H9 (cell line): ENCODE measurements at regions not wholly inside any gene's neighbourhood (a gene's known extent, or its start where the extent isn't known, plus 50 kb on each side); places are given as distances from the start of the nearest gene placed in this dataset.

ENCODE experiments used
- DNase-seq: peaks from one replicate; pipeline ENCODE4 v3.0.0-alpha.2; 2017
- H2AFZ ChIP-seq: one replicate; pipeline ENCODE4 v1.6.1; 2013; ENCODE audit warnings: mild to moderate bottlenecking, low read length, control low read depth, moderate library complexity
- H2AK5ac ChIP-seq: 2 replicates; pipeline ENCODE4 v1.6.1; 2013; ENCODE audit warnings: low read length, control low read depth, mixed read lengths; ENCODE audit not compliant: insufficient read length
- H2BK120ac ChIP-seq: one replicate; pipeline ENCODE4 v1.6.1; 2013; ENCODE audit warnings: low read depth, mild to moderate bottlenecking, low read length, control low read depth, inconsistent platforms; ENCODE audit not compliant: poor library complexity, severe bottlenecking
- H2BK12ac ChIP-seq: 2 replicates; pipeline ENCODE4 v1.6.1; 2013; ENCODE audit warnings: low read length, control low read depth, mixed read lengths, low read depth; ENCODE audit not compliant: insufficient read length
- H2BK15ac ChIP-seq: 2 replicates; pipeline ENCODE4 v1.6.1; 2013; ENCODE audit warnings: low read depth, low read length, control low read depth
- H2BK20ac ChIP-seq: one replicate; pipeline ENCODE4 v1.6.1; 2013; ENCODE audit warnings: low read depth, mild to moderate bottlenecking, low read length, control low read depth, inconsistent platforms; ENCODE audit not compliant: poor library complexity, severe bottlenecking
- H2BK5ac ChIP-seq: 2 replicates; pipeline ENCODE4 v1.6.1; 2013; ENCODE audit warnings: low read length, control low read depth, mixed read lengths; ENCODE audit not compliant: insufficient read length
- H3K14ac ChIP-seq: 2 replicates; pipeline ENCODE4 v1.6.1; 2013; ENCODE audit warnings: low read length, control low read depth; ENCODE audit not compliant: insufficient read depth
- H3K18ac ChIP-seq: 2 replicates; pipeline ENCODE4 v1.6.1; 2013; ENCODE audit warnings: low read depth, mild to moderate bottlenecking, mixed read lengths, low read length, control low read depth; ENCODE audit not compliant: insufficient read length
- H3K23ac ChIP-seq: 2 replicates; pipeline ENCODE4 v1.6.1; 2013; ENCODE audit warnings: low read length, control low read depth, mixed read lengths, low read depth; ENCODE audit not compliant: insufficient read length
- H3K23me2 ChIP-seq: 2 replicates; pipeline ENCODE4 v1.6.1; 2013; ENCODE audit warnings: low read depth, mild to moderate bottlenecking, mixed read lengths, low read length, control low read depth; ENCODE audit not compliant: insufficient read length, poor library complexity, severe bottlenecking
- H3K27ac ChIP-seq: 2 replicates; pipeline ENCODE4 v1.5.1; 2013; ENCODE audit warnings: low read length, control low read depth, mixed read lengths, low read depth; ENCODE audit not compliant: insufficient read length
- H3K27me3 ChIP-seq: 2 replicates; pipeline ENCODE4 v1.6.1; 2013; ENCODE audit warnings: low read length, control low read depth, inconsistent platforms; ENCODE audit not compliant: insufficient read depth
- H3K4ac ChIP-seq: 2 replicates; pipeline ENCODE4 v1.6.1; 2013; ENCODE audit warnings: low read depth, mild to moderate bottlenecking, control low read depth, inconsistent platforms, low read length, moderate library complexity
- H3K4me1 ChIP-seq: 2 replicates; pipeline ENCODE4 v1.6.1; 2013; ENCODE audit warnings: low read length, control low read depth, inconsistent platforms; ENCODE audit not compliant: insufficient read depth
- H3K4me2 ChIP-seq: 2 replicates; pipeline ENCODE4 v1.6.1; 2013; ENCODE audit warnings: low read length, control low read depth, mixed read lengths; ENCODE audit not compliant: insufficient read length, insufficient read depth
- H3K56ac ChIP-seq: 2 replicates; pipeline ENCODE4 v1.6.1; 2013; ENCODE audit warnings: low read depth, mild to moderate bottlenecking, mixed read lengths, low read length, control low read depth; ENCODE audit not compliant: insufficient read length
- H3K79me1 ChIP-seq: 2 replicates; pipeline ENCODE4 v1.6.1; 2013; ENCODE audit warnings: low read depth, mild to moderate bottlenecking, moderate library complexity, low read length, control low read depth, inconsistent platforms; ENCODE audit not compliant: insufficient read depth, poor library complexity, severe bottlenecking
- H3K79me2 ChIP-seq: 2 replicates; pipeline ENCODE4 v1.6.1; 2013; ENCODE audit warnings: low read length, control low read depth, inconsistent platforms; ENCODE audit not compliant: insufficient read depth
- H3K9ac ChIP-seq: 2 replicates; pipeline ENCODE4 v1.6.1; 2013; ENCODE audit warnings: low read length, control low read depth, mixed read lengths; ENCODE audit not compliant: insufficient read length; ENCODE audit errors: extremely low read depth
- H3K9me3 ChIP-seq: one replicate; pipeline ENCODE4 v1.6.1; 2013; ENCODE audit warnings: low read depth, low read length, inconsistent platforms; ENCODE audit not compliant: control insufficient read depth
- H3T11ph ChIP-seq: one replicate; pipeline ENCODE4 v1.6.1; 2013; ENCODE audit warnings: mild to moderate bottlenecking, low read length, control low read depth, inconsistent platforms
- H4K20me1 ChIP-seq: one replicate; pipeline ENCODE4 v1.6.1; 2013; ENCODE audit not compliant: control insufficient read depth, insufficient read length, insufficient read depth
- H4K5ac ChIP-seq: 2 replicates; pipeline ENCODE4 v1.6.1; 2013; ENCODE audit warnings: low read depth, mild to moderate bottlenecking, mixed read lengths, low read length, control low read depth; ENCODE audit not compliant: insufficient read length
- H4K8ac ChIP-seq: replicated peaks from 2 replicates; pipeline ENCODE4 v1.6.1; 2013; ENCODE audit warnings: low read length, control low read depth, mixed read lengths, low read depth; ENCODE audit not compliant: insufficient read length
- H4K91ac ChIP-seq: 2 replicates; pipeline ENCODE4 v1.6.1; 2013; ENCODE audit warnings: low read depth, mild to moderate bottlenecking, moderate library complexity, mixed read lengths, low read length, control low read depth; ENCODE audit not compliant: insufficient read length
- H3K27ac Mint-ChIP-seq, 3 experiments: 2 replicates in 2 of 3; 3 replicates in 1 of 3; pipeline ENCODE4 v1.8.0; 2020 to 2021; ENCODE audit warnings: mixed read lengths in 3 of 3, mild to moderate bottlenecking in 1 of 3, moderate library complexity in 1 of 3
- H3K27me3 Mint-ChIP-seq: 2 replicates; pipeline ENCODE4 v1.8.0; 2021; ENCODE audit warnings: low read depth, mild to moderate bottlenecking, moderate library complexity, mixed read lengths
- H3K36me3 Mint-ChIP-seq, 3 experiments: 2 replicates in 2 of 3; 3 replicates in 1 of 3; pipeline ENCODE4 v1.8.0; 2020 to 2021; ENCODE audit warnings: low read depth in 3 of 3, mixed read lengths in 3 of 3; ENCODE audit not compliant: insufficient read depth in 1 of 3
- H3K4me1 Mint-ChIP-seq, 2 experiments: 2 replicates each; pipeline ENCODE4 v1.8.0; 2020; ENCODE audit warnings: mixed read lengths in 2 of 2
- H3K4me3 Mint-ChIP-seq, 2 experiments: 2 replicates in 1 of 2; 3 replicates in 1 of 2; pipeline ENCODE4 v1.8.0; 2020 to 2021; ENCODE audit warnings: mild to moderate bottlenecking in 2 of 2, mixed read lengths in 2 of 2, moderate library complexity in 1 of 2
- H3K9me3 Mint-ChIP-seq, 2 experiments: 2 replicates in 1 of 2; 3 replicates in 1 of 2; pipeline ENCODE4 v1.8.0; 2020; ENCODE audit warnings: mild to moderate bottlenecking in 2 of 2, mixed read lengths in 2 of 2, moderate library complexity in 1 of 2
- WGBS: extraction: QIAGEN DNeasy Blood & Tissue Kit; methylation state at CpG from one replicate; pipeline ENCODE4 v1.1.7; 2013; ENCODE audit warnings: missing lambda C conversion rate, low lambda C conversion rate, mixed read lengths; ENCODE audit not compliant: insufficient read length; ENCODE audit errors: extremely low coverage; 5-methylcytosine and 5-hydroxymethylcytosine counted together
- TF ChIP-seq, protein P1 (sequence below): fragments of 200-600 bp; sonication (generic); conservative IDR thresholded peaks from 3 replicates; pipeline ENCODE4 v1.8.0; 2021; ENCODE audit warnings: antibody characterized with exemption, mild to moderate bottlenecking

DNA sequence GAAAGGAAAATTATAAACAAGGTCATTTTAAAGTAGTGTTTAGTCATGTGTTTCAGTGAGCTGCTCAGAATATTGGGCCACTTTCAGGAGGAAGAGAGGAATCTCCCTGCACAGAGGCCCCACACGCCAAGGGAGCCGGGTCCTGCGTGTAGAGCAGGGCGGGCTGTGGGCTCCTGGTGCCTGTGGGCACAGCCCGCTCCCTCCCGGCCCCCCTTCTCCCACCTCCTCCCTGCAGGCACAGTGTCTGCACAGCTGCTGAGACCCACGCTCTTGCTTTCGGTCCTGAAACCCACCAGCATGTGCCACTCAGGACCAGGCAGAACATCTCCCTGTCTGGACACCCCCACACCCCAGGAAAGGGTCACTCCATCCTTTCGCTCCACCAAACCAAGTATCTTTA is 167.6 kb upstream of the SALL3 start:
- H3K4me2 ChIP-seq: no peak overlapping the region
- Mint-ChIP-seq H3K36me3 (peaks cover 0 to 11% (median 0%) of the 10 kb centered on the region in 3 experiments; a peak in 3 of 7 replicates), H3K4me1 (peaks cover 27 to 30% of the 10 kb centered on the region in 2 experiments), H3K27me3 (peaks cover 28% of the 10 kb centered on the region), H3K9me3 (peaks cover 7% of the 10 kb centered on the region in 2 experiments; a peak in 4 of 5 replicates), H3K4me3 (no peak overlapping the region), H3K27ac (no peak overlapping the region; a peak in 1 of 7 replicates)
- H4K8ac ChIP-seq: no peak overlapping the region
- no peak overlapping the region for H3K9ac ChIP-seq
- H3K23me2 ChIP-seq: no peaks in the 10 kb centered on the region
- H2BK5ac ChIP-seq: no peak overlapping the region
- H4K91ac ChIP-seq: no peak overlapping the region
- no peak overlapping the region for H3K4ac ChIP-seq
- DNase-seq: no peak
- H2AK5ac ChIP-seq: no peak overlapping the region
- no peak overlapping the region for H2BK120ac ChIP-seq
- H3K23ac ChIP-seq: no peak overlapping the region
- no CpG with 5 or more reads among the region's 9 CpGs for WGBS
- no peak overlapping the region for H2BK12ac ChIP-seq
- H2BK15ac ChIP-seq: no peak overlapping the region
- no peak overlapping the region for H3K18ac ChIP-seq
- no peak overlapping the region for H3K56ac ChIP-seq
- no peaks in the 10 kb centered on the region for H3K79me2 ChIP-seq
- H3K79me1 ChIP-seq: no peaks in the 10 kb centered on the region
- no peak overlapping the region for H3K14ac ChIP-seq
- TF ChIP-seq, protein P1, sequence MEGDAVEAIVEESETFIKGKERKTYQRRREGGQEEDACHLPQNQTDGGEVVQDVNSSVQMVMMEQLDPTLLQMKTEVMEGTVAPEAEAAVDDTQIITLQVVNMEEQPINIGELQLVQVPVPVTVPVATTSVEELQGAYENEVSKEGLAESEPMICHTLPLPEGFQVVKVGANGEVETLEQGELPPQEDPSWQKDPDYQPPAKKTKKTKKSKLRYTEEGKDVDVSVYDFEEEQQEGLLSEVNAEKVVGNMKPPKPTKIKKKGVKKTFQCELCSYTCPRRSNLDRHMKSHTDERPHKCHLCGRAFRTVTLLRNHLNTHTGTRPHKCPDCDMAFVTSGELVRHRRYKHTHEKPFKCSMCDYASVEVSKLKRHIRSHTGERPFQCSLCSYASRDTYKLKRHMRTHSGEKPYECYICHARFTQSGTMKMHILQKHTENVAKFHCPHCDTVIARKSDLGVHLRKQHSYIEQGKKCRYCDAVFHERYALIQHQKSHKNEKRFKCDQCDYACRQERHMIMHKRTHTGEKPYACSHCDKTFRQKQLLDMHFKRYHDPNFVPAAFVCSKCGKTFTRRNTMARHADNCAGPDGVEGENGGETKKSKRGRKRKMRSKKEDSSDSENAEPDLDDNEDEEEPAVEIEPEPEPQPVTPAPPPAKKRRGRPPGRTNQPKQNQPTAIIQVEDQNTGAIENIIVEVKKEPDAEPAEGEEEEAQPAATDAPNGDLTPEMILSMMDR: no peak
- H3K9me3 ChIP-seq: no peaks in the 10 kb centered on the region
- H3K27me3 ChIP-seq: no peaks in the 10 kb centered on the region
- H4K20me1 ChIP-seq: no peaks in the 10 kb centered on the region
- no peak overlapping the region for H4K5ac ChIP-seq
- H3T11ph ChIP-seq: no peak overlapping the region
- H3K4me1 ChIP-seq: no peaks in the 10 kb centered on the region
- H2AFZ ChIP-seq: no peak overlapping the region
- H2BK20ac ChIP-seq: no peak overlapping the region
- H3K27ac ChIP-seq: no peak overlapping the region
